Upper lobe of left lung (tissue), 4 donors: ENCODE measurements at regions not wholly inside any gene's neighbourhood (a gene's known extent, or its start where the extent isn't known, plus 50 kb on each side); places are given as distances from the start of the nearest gene placed in this dataset.

Source experiments
- POLR2AphosphoS5 ChIP-seq, 2 donors: sonication (generic); formaldehyde crosslinking; IDR thresholded peaks; one replicate each; pipeline ENCODE4 v1.5.1; 2017; ENCODE audit warnings: antibody characterized with exemption in 2 of 2
- TF ChIP-seq, protein P1 (sequence below), 6 experiments: fragments of 450-650 bp in 4 of 6; fragments of 200-600 bp in 2 of 6; sonication (generic) in 2 of 6; IDR thresholded peaks; one replicate each; pipeline ENCODE4 v1.5.1; 2016 to 2019; ENCODE audit warnings: antibody characterized with exemption in 6 of 6

- TF ChIP-seq, protein P1, sequence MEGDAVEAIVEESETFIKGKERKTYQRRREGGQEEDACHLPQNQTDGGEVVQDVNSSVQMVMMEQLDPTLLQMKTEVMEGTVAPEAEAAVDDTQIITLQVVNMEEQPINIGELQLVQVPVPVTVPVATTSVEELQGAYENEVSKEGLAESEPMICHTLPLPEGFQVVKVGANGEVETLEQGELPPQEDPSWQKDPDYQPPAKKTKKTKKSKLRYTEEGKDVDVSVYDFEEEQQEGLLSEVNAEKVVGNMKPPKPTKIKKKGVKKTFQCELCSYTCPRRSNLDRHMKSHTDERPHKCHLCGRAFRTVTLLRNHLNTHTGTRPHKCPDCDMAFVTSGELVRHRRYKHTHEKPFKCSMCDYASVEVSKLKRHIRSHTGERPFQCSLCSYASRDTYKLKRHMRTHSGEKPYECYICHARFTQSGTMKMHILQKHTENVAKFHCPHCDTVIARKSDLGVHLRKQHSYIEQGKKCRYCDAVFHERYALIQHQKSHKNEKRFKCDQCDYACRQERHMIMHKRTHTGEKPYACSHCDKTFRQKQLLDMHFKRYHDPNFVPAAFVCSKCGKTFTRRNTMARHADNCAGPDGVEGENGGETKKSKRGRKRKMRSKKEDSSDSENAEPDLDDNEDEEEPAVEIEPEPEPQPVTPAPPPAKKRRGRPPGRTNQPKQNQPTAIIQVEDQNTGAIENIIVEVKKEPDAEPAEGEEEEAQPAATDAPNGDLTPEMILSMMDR (IDR thresholded peaks at IDR 0.05), result no peak
- TF ChIP-seq POLR2AphosphoS5 (IDR thresholded peaks at IDR 0.05), result no peak
Observed at GRCh38 chr11:106420686-106421085, 343.2 kb downstream of the AASDHPPT start.
